ENCODE measurements at regions not wholly inside any gene's neighbourhood (a gene's known extent, or its start where the extent isn't known, plus 50 kb on each side); places are given as distances from the start of the nearest gene placed in this dataset.

DNA sequence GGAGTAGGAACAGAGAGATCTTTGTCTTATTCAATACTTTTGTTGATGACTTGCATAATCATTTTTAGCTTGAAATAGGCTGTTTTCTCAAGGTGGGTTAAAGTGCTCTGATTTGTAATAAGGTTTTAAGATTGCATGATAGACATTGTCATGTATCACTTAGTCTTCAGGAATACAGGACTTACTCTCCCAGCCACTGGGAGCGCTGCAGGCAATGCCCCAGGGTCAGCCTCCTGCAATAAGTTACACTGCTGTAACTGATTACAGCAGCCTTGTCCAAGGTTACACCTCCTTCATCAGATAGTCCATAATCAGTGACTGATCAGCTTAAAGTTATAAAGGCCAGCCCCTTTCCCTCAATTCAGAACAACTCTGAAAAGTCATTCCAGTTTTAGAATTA lies 218.6 kb downstream of the ESM1 start:
- no peak for TF ChIP-seq CTCF (conservative IDR thresholded peaks at IDR 0.05)
- TF ChIP-seq EZH2 (IDR thresholded peaks at IDR 0.05; ENCODE audit: low read depth), result no peak

Data from PC-9 (cell line).